ENCODE measurements at regions not wholly inside any gene's neighbourhood (a gene's known extent, or its start where the extent isn't known, plus 50 kb on each side); places are given as distances from the start of the nearest gene placed in this dataset.

GRCh38 chr2:238667008-238667407, 180.9 kb upstream of the TWIST2 start:
- TF ChIP-seq POLR2A (IDR thresholded peaks at IDR 0.05) = no peak
- TF ChIP-seq CTCF (IDR thresholded peaks at IDR 0.05 in 4 of 5, conservative IDR thresholded peaks at IDR 0.05 in 1 of 5) = no peak
